Mammary epithelial cell (primary cell): ENCODE measurements at regions not wholly inside any gene's neighbourhood (a gene's known extent, or its start where the extent isn't known, plus 50 kb on each side); places are given as distances from the start of the nearest gene placed in this dataset.

Experiments used
- CTCF ChIP-seq, 2 donors: IDR thresholded peaks in 1 of 2; conservative IDR thresholded peaks in 1 of 2; 2 replicates each; pipeline ENCODE4 v1.5.1; 2011 to 2012; ENCODE audit warnings: inconsistent platforms in 2 of 2, low read length in 2 of 2, mild to moderate bottlenecking in 2 of 2, control low read depth in 1 of 2, low read depth in 1 of 2; ENCODE audit not compliant: insufficient read depth in 1 of 2; ENCODE audit errors: extremely low read depth in 1 of 2
- EZH2 ChIP-seq: IDR thresholded peaks from 2 replicates; pipeline ENCODE4 v1.6.1; 2012; ENCODE audit warnings: low read length, inconsistent platforms, borderline replicate concordance

- TF ChIP-seq CTCF (conservative IDR thresholded peaks at IDR 0.05 in 1 of 2, IDR thresholded peaks at IDR 0.05 in 1 of 2; ENCODE audit: extremely low read depth in 1 of 2, insufficient read depth in 1 of 2, low read depth in 1 of 2, low read length in 2 of 2), result no peak
- TF ChIP-seq EZH2, result no peak
Observed at GRCh38 chr4:23237771-23238170, 545.0 kb downstream of the GBA3 start.
